ENCODE measurements at regions not wholly inside any gene's neighbourhood (a gene's known extent, or its start where the extent isn't known, plus 50 kb on each side); places are given as distances from the start of the nearest gene placed in this dataset.

- Histone ChIP-seq H3K27ac (ENCODE audit: low read depth in 2 of 2, low read length in 2 of 2) (no peak overlapping the region), H3K4me3 (ENCODE audit: low read length in 2 of 2) (no peak overlapping the region), H3K36me3 (ENCODE audit: control insufficient read depth in 2 of 2, insufficient read depth in 2 of 2, low read length in 2 of 2) (no peaks in the 10 kb centered on the region), H3K27me3 (ENCODE audit: control insufficient read depth in 2 of 2, insufficient read depth in 2 of 2, low read length in 2 of 2) (no peaks in the 10 kb centered on the region), H3K9me3 (ENCODE audit: control insufficient read depth in 2 of 2, low read length in 2 of 2) (no peaks in the 10 kb centered on the region), H3K9ac (ENCODE audit: low read depth in 1 of 2, low read length in 2 of 2) (no peak overlapping the region), H3K4me1 (ENCODE audit: control insufficient read depth in 2 of 2, insufficient read depth in 2 of 2, low read length in 2 of 2) (peaks cover 0 to 3% of the 10 kb centered on the region in 2 donors)
Observed at GRCh38 chr2:180356676-180357075, 349.6 kb upstream of the CWC22 start.

- no peaks in the 10 kb centered on the region for H3K36me3 ChIP-seq (ENCODE audit: control insufficient read depth in 2 of 2, insufficient read depth in 2 of 2, low read length in 2 of 2)
- no peaks in the 10 kb centered on the region for H3K9me3 ChIP-seq (ENCODE audit: control insufficient read depth in 2 of 2, low read length in 2 of 2)
- H3K4me3 ChIP-seq (ENCODE audit: low read length in 2 of 2), result no peak overlapping the region
- no peak overlapping the region for H3K27ac ChIP-seq (ENCODE audit: low read depth in 2 of 2, low read length in 2 of 2)
- H3K9ac ChIP-seq (ENCODE audit: low read depth in 1 of 2, low read length in 2 of 2), result no peak overlapping the region
- H3K27me3 ChIP-seq (ENCODE audit: control insufficient read depth in 2 of 2, insufficient read depth in 2 of 2, low read length in 2 of 2), result no peaks in the 10 kb centered on the region
- H3K4me1 ChIP-seq (ENCODE audit: control insufficient read depth in 2 of 2, insufficient read depth in 2 of 2, low read length in 2 of 2), result no peaks in the 10 kb centered on the region
Observed at GRCh38 chr2:180352620-180353019, 345.5 kb upstream of the CWC22 start.

- no peak overlapping the region for H3K9ac ChIP-seq (ENCODE audit: low read depth in 1 of 2, low read length in 2 of 2)
- no peak overlapping the region for H3K27ac ChIP-seq (ENCODE audit: low read depth in 2 of 2, low read length in 2 of 2)
- no peak overlapping the region for H3K4me3 ChIP-seq (ENCODE audit: low read length in 2 of 2)
- no peaks in the 10 kb centered on the region for H3K4me1 ChIP-seq (ENCODE audit: control insufficient read depth in 2 of 2, insufficient read depth in 2 of 2, low read length in 2 of 2)
- H3K27me3 ChIP-seq (ENCODE audit: control insufficient read depth in 2 of 2, insufficient read depth in 2 of 2, low read length in 2 of 2), result no peaks in the 10 kb centered on the region
- H3K9me3 ChIP-seq (ENCODE audit: control insufficient read depth in 2 of 2, low read length in 2 of 2), result no peaks in the 10 kb centered on the region
- H3K36me3 ChIP-seq (ENCODE audit: control insufficient read depth in 2 of 2, insufficient read depth in 2 of 2, low read length in 2 of 2), result no peaks in the 10 kb centered on the region
Observed at GRCh38 chr2:180349809-180350208, 342.7 kb upstream of the CWC22 start.

- H3K27ac ChIP-seq (ENCODE audit: low read depth in 2 of 2, low read length in 2 of 2), result no peak overlapping the region
- no peak overlapping the region for H3K9ac ChIP-seq (ENCODE audit: low read depth in 1 of 2, low read length in 2 of 2)
- no peaks in the 10 kb centered on the region for H3K4me1 ChIP-seq (ENCODE audit: control insufficient read depth in 2 of 2, insufficient read depth in 2 of 2, low read length in 2 of 2)
- H3K36me3 ChIP-seq (ENCODE audit: control insufficient read depth in 2 of 2, insufficient read depth in 2 of 2, low read length in 2 of 2), result no peaks in the 10 kb centered on the region
- H3K27me3 ChIP-seq (ENCODE audit: control insufficient read depth in 2 of 2, insufficient read depth in 2 of 2, low read length in 2 of 2), result no peaks in the 10 kb centered on the region
- no peaks in the 10 kb centered on the region for H3K9me3 ChIP-seq (ENCODE audit: control insufficient read depth in 2 of 2, low read length in 2 of 2)
- H3K4me3 ChIP-seq (ENCODE audit: low read length in 2 of 2), result no peak overlapping the region
Observed at GRCh38 chr2:180343528-180344345, 336.6 kb upstream of the CWC22 start.

- no peaks in the 10 kb centered on the region for H3K27me3 ChIP-seq (ENCODE audit: control insufficient read depth in 2 of 2, insufficient read depth in 2 of 2, low read length in 2 of 2)
- H3K9me3 ChIP-seq (ENCODE audit: control insufficient read depth in 2 of 2, low read length in 2 of 2), result peaks cover 0 to 9% of the 10 kb centered on the region in 2 donors
- no peak overlapping the region for H3K4me3 ChIP-seq (ENCODE audit: low read length in 2 of 2)
- no peaks in the 10 kb centered on the region for H3K4me1 ChIP-seq (ENCODE audit: control insufficient read depth in 2 of 2, insufficient read depth in 2 of 2, low read length in 2 of 2)
- no peaks in the 10 kb centered on the region for H3K36me3 ChIP-seq (ENCODE audit: control insufficient read depth in 2 of 2, insufficient read depth in 2 of 2, low read length in 2 of 2)
- no peak overlapping the region for H3K27ac ChIP-seq (ENCODE audit: low read depth in 2 of 2, low read length in 2 of 2)
- H3K9ac ChIP-seq (ENCODE audit: low read depth in 1 of 2, low read length in 2 of 2), result no peak overlapping the region
Observed at GRCh38 chr2:180337136-180337535, 330.0 kb upstream of the CWC22 start.

GRCh38 chr2:180336550-180336949 lies 329.5 kb upstream of the CWC22 start:
- Histone ChIP-seq H3K4me3 (ENCODE audit: low read length in 2 of 2) (no peak overlapping the region), H3K27ac (ENCODE audit: low read depth in 2 of 2, low read length in 2 of 2) (no peak overlapping the region), H3K36me3 (ENCODE audit: control insufficient read depth in 2 of 2, insufficient read depth in 2 of 2, low read length in 2 of 2) (no peaks in the 10 kb centered on the region), H3K27me3 (ENCODE audit: control insufficient read depth in 2 of 2, insufficient read depth in 2 of 2, low read length in 2 of 2) (no peaks in the 10 kb centered on the region), H3K9ac (ENCODE audit: low read depth in 1 of 2, low read length in 2 of 2) (no peak overlapping the region), H3K4me1 (ENCODE audit: control insufficient read depth in 2 of 2, insufficient read depth in 2 of 2, low read length in 2 of 2) (no peaks in the 10 kb centered on the region), H3K9me3 (ENCODE audit: control insufficient read depth in 2 of 2, low read length in 2 of 2) (peaks cover 0 to 9% of the 10 kb centered on the region in 2 donors)

GRCh38 chr2:180334514-180334913 lies 327.4 kb upstream of the CWC22 start:
- no peaks in the 10 kb centered on the region for H3K4me1 ChIP-seq (ENCODE audit: control insufficient read depth in 2 of 2, insufficient read depth in 2 of 2, low read length in 2 of 2)
- no peaks in the 10 kb centered on the region for H3K36me3 ChIP-seq (ENCODE audit: control insufficient read depth in 2 of 2, insufficient read depth in 2 of 2, low read length in 2 of 2)
- H3K9ac ChIP-seq (ENCODE audit: low read depth in 1 of 2, low read length in 2 of 2), result no peak overlapping the region
- H3K27ac ChIP-seq (ENCODE audit: low read depth in 2 of 2, low read length in 2 of 2), result no peak overlapping the region
- H3K9me3 ChIP-seq (ENCODE audit: control insufficient read depth in 2 of 2, low read length in 2 of 2), result peaks cover 0 to 9% of the 10 kb centered on the region in 2 donors
- no peaks in the 10 kb centered on the region for H3K27me3 ChIP-seq (ENCODE audit: control insufficient read depth in 2 of 2, insufficient read depth in 2 of 2, low read length in 2 of 2)
- H3K4me3 ChIP-seq (ENCODE audit: low read length in 2 of 2), result no peak overlapping the region

- Histone ChIP-seq H3K27me3 (ENCODE audit: control insufficient read depth in 2 of 2, insufficient read depth in 2 of 2, low read length in 2 of 2) (no peaks in the 10 kb centered on the region), H3K27ac (ENCODE audit: low read depth in 2 of 2, low read length in 2 of 2) (no peak overlapping the region), H3K9me3 (ENCODE audit: control insufficient read depth in 2 of 2, low read length in 2 of 2) (no peaks in the 10 kb centered on the region), H3K4me1 (ENCODE audit: control insufficient read depth in 2 of 2, insufficient read depth in 2 of 2, low read length in 2 of 2) (no peaks in the 10 kb centered on the region), H3K36me3 (ENCODE audit: control insufficient read depth in 2 of 2, insufficient read depth in 2 of 2, low read length in 2 of 2) (no peaks in the 10 kb centered on the region), H3K9ac (ENCODE audit: low read depth in 1 of 2, low read length in 2 of 2) (no peak overlapping the region), H3K4me3 (ENCODE audit: low read length in 2 of 2) (no peak overlapping the region)
Observed at GRCh38 chr2:180328795-180329422, 321.8 kb upstream of the CWC22 start.

GRCh38 chr2:180327185-180327584 lies 320.1 kb upstream of the CWC22 start:
- Histone ChIP-seq H3K36me3 (ENCODE audit: control insufficient read depth in 2 of 2, insufficient read depth in 2 of 2, low read length in 2 of 2) (no peaks in the 10 kb centered on the region), H3K27ac (ENCODE audit: low read depth in 2 of 2, low read length in 2 of 2) (no peak overlapping the region), H3K4me1 (ENCODE audit: control insufficient read depth in 2 of 2, insufficient read depth in 2 of 2, low read length in 2 of 2) (no peaks in the 10 kb centered on the region), H3K4me3 (ENCODE audit: low read length in 2 of 2) (no peak overlapping the region), H3K9ac (ENCODE audit: low read depth in 1 of 2, low read length in 2 of 2) (no peak overlapping the region), H3K27me3 (ENCODE audit: control insufficient read depth in 2 of 2, insufficient read depth in 2 of 2, low read length in 2 of 2) (no peaks in the 10 kb centered on the region), H3K9me3 (ENCODE audit: control insufficient read depth in 2 of 2, low read length in 2 of 2) (no peaks in the 10 kb centered on the region)

- H3K9ac ChIP-seq (ENCODE audit: low read depth in 1 of 2, low read length in 2 of 2), result no peak overlapping the region
Observed at GRCh38 chr2:180325416-180326120, 318.5 kb upstream of the CWC22 start.

More at GRCh38 chr2:180325416-180326120, 318.5 kb upstream of the CWC22 start:
- H3K27me3 ChIP-seq (ENCODE audit: control insufficient read depth in 2 of 2, insufficient read depth in 2 of 2, low read length in 2 of 2), result no peaks in the 10 kb centered on the region
- no peaks in the 10 kb centered on the region for H3K9me3 ChIP-seq (ENCODE audit: control insufficient read depth in 2 of 2, low read length in 2 of 2)
- no peak overlapping the region for H3K27ac ChIP-seq (ENCODE audit: low read depth in 2 of 2, low read length in 2 of 2)
- no peaks in the 10 kb centered on the region for H3K4me1 ChIP-seq (ENCODE audit: control insufficient read depth in 2 of 2, insufficient read depth in 2 of 2, low read length in 2 of 2)
- H3K4me3 ChIP-seq (ENCODE audit: low read length in 2 of 2), result no peak overlapping the region
- no peaks in the 10 kb centered on the region for H3K36me3 ChIP-seq (ENCODE audit: control insufficient read depth in 2 of 2, insufficient read depth in 2 of 2, low read length in 2 of 2)

All from mucosa of rectum (tissue), 2 donors.